ENCODE measurements at regions not wholly inside any gene's neighbourhood (a gene's known extent, or its start where the extent isn't known, plus 50 kb on each side); places are given as distances from the start of the nearest gene placed in this dataset.

- Histone ChIP-seq H3K4me1 (ENCODE audit: low read depth, poor library complexity, severe bottlenecking) (peaks cover 57% of the 10 kb centered on the region), H3K4me2 (no peak overlapping the region), H4K20me1 (ENCODE audit: insufficient read depth) (no peaks in the 10 kb centered on the region), H3K36me3 (ENCODE audit: insufficient read depth) (no peaks in the 10 kb centered on the region), H3K27ac (no peak overlapping the region), H2AFZ (ENCODE audit: low read depth) (no peak overlapping the region), H3K9ac (no peak overlapping the region), H3K4me3 (IDR thresholded peaks at IDR 0.05; ENCODE audit: insufficient read depth, low read depth, low read length) (no peak overlapping the region), H3K27me3 (ENCODE audit: insufficient read depth, low read depth) (no peaks in the 10 kb centered on the region), H3K79me2 (ENCODE audit: insufficient read depth, low read depth) (no peaks in the 10 kb centered on the region)
- TF ChIP-seq CTCF (conservative IDR thresholded peaks at IDR 0.05; ENCODE audit: low read depth, low read length), result no peak
Observed at GRCh38 chr20:19949195-19949867, 67.8 kb upstream of the NAA20 start.

GRCh38 chr20:19950042-19950441, 67.1 kb upstream of the NAA20 start:
- Histone ChIP-seq H3K4me3 (IDR thresholded peaks at IDR 0.05; ENCODE audit: insufficient read depth, low read depth, low read length) (no peak overlapping the region), H3K9ac (no peak overlapping the region)

GRCh38 chr20:19952392-19952791, 64.8 kb upstream of the NAA20 start:
- Histone ChIP-seq H3K36me3 (ENCODE audit: insufficient read depth) (no peaks in the 10 kb centered on the region), H3K4me3 (IDR thresholded peaks at IDR 0.05; ENCODE audit: insufficient read depth, low read depth, low read length) (no peak overlapping the region), H3K4me1 (ENCODE audit: low read depth, poor library complexity, severe bottlenecking) (peaks cover 48% of the 10 kb centered on the region), H2AFZ (ENCODE audit: low read depth) (peak overlapping the region; percentile 18; the same call in 1 of the 2 replicates), H3K9ac (peak overlapping the region; percentile 22; the same call in 1 of the 2 replicates), H3K79me2 (ENCODE audit: insufficient read depth, low read depth) (no peaks in the 10 kb centered on the region), H3K27ac (peak overlapping the region; percentile 72), H3K4me2 (peak overlapping the region; percentile 66; the same call in 1 of the 2 replicates), H4K20me1 (ENCODE audit: insufficient read depth) (no peaks in the 10 kb centered on the region), H3K27me3 (ENCODE audit: insufficient read depth, low read depth) (no peaks in the 10 kb centered on the region)
- TF ChIP-seq CTCF (conservative IDR thresholded peaks at IDR 0.05; ENCODE audit: low read depth, low read length), result no peak

More at GRCh38 chr20:19950042-19950441, 67.1 kb upstream of the NAA20 start:
- H2AFZ ChIP-seq (ENCODE audit: low read depth), result no peak overlapping the region
- no peak for TF ChIP-seq CTCF (conservative IDR thresholded peaks at IDR 0.05; ENCODE audit: low read depth, low read length)
- no peaks in the 10 kb centered on the region for H3K79me2 ChIP-seq (ENCODE audit: insufficient read depth, low read depth)
- H3K27me3 ChIP-seq (ENCODE audit: insufficient read depth, low read depth), result no peaks in the 10 kb centered on the region
- peaks cover 54% of the 10 kb centered on the region for H3K4me1 ChIP-seq (ENCODE audit: low read depth, poor library complexity, severe bottlenecking)
- no peak overlapping the region for H3K4me2 ChIP-seq
- H3K36me3 ChIP-seq (ENCODE audit: insufficient read depth), result no peaks in the 10 kb centered on the region
- no peak overlapping the region for H3K27ac ChIP-seq
- H4K20me1 ChIP-seq (ENCODE audit: insufficient read depth), result no peaks in the 10 kb centered on the region

- peak overlapping the region; percentile 72; the same call in 1 of the 2 replicates for H3K27ac ChIP-seq
- no peaks in the 10 kb centered on the region for H3K79me2 ChIP-seq (ENCODE audit: insufficient read depth, low read depth)
- H3K4me1 ChIP-seq (ENCODE audit: low read depth, poor library complexity, severe bottlenecking), result peaks cover 36% of the 10 kb centered on the region
- no peak overlapping the region for H3K4me2 ChIP-seq
- H3K36me3 ChIP-seq (ENCODE audit: insufficient read depth), result no peaks in the 10 kb centered on the region
- no peaks in the 10 kb centered on the region for H4K20me1 ChIP-seq (ENCODE audit: insufficient read depth)
- no peak overlapping the region for H2AFZ ChIP-seq (ENCODE audit: low read depth)
- H3K27me3 ChIP-seq (ENCODE audit: insufficient read depth, low read depth), result no peaks in the 10 kb centered on the region
- H3K9ac ChIP-seq, result no peak overlapping the region
- H3K4me3 ChIP-seq (IDR thresholded peaks at IDR 0.05; ENCODE audit: insufficient read depth, low read depth, low read length), result no peak overlapping the region
- TF ChIP-seq CTCF (conservative IDR thresholded peaks at IDR 0.05; ENCODE audit: low read depth, low read length), result no peak
Observed at GRCh38 chr20:19953606-19954005, 63.6 kb upstream of the NAA20 start.

Data from KMS-11 (cell line).